ENCODE measurements at regions not wholly inside any gene's neighbourhood (a gene's known extent, or its start where the extent isn't known, plus 50 kb on each side); places are given as distances from the start of the nearest gene placed in this dataset.

DNA sequence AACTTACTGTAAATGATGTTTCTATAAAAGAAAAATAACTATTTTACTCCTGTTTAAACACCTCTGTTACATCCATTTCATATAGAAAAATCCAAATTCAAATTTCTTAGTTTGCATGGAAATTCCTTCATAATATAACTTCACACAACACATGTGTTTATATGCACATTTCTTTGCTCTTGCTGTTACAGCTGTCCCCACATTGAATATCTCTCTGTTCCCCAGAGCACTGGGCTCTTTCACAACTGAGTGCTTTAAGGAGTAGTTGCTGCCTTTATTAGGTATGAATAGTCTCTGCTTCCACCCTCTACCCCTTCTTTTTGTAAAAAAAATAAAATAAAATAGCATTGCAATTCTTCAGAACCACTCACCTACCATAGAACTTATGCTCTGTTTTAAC is 287.0 kb downstream of the OLFM3 start:
- H3K4me1 ChIP-seq (ENCODE audit: control insufficient read depth in 2 of 2, insufficient read depth in 2 of 2, low read length in 2 of 2) = no peaks in the 10 kb centered on the region
- no peak overlapping the region for H3K27ac ChIP-seq (ENCODE audit: low read depth in 2 of 2, low read length in 2 of 2)
- H3K4me3 ChIP-seq (ENCODE audit: low read length in 2 of 2) = no peak overlapping the region
- no peaks in the 10 kb centered on the region for H3K27me3 ChIP-seq (ENCODE audit: control insufficient read depth in 2 of 2, insufficient read depth in 2 of 2, low read length in 2 of 2)
- H3K9ac ChIP-seq (ENCODE audit: low read depth in 1 of 2, low read length in 2 of 2) = no peak overlapping the region
- no peaks in the 10 kb centered on the region for H3K36me3 ChIP-seq (ENCODE audit: control insufficient read depth in 2 of 2, insufficient read depth in 2 of 2, low read length in 2 of 2)
- no peaks in the 10 kb centered on the region for H3K9me3 ChIP-seq (ENCODE audit: control insufficient read depth in 2 of 2, low read length in 2 of 2)

DNA sequence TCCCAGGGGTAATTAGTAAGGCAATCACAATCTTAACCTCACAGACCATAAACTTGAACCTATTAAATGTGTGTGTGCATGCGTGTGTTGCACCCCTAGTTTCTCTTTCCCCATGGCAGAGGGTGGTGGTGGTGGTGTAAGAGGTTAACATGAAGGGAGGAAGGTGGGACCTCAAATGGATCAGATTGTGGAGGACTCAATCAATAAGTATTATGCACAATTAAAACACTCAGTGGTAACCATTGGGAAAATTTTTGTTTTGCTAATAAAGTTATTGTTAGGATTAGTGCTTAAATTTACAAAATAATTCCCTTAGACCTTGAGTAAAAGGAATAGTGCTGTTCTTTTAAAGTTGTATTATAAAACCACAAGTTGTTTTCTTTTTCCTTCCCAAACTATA is 283.0 kb downstream of the OLFM3 start:
- Histone ChIP-seq H3K9ac (ENCODE audit: low read depth in 1 of 2, low read length in 2 of 2) (no peak overlapping the region), H3K4me3 (ENCODE audit: low read length in 2 of 2) (no peak overlapping the region), H3K36me3 (ENCODE audit: control insufficient read depth in 2 of 2, insufficient read depth in 2 of 2, low read length in 2 of 2) (no peaks in the 10 kb centered on the region), H3K4me1 (ENCODE audit: control insufficient read depth in 2 of 2, insufficient read depth in 2 of 2, low read length in 2 of 2) (no peaks in the 10 kb centered on the region), H3K27ac (ENCODE audit: low read depth in 2 of 2, low read length in 2 of 2) (no peak overlapping the region), H3K27me3 (ENCODE audit: control insufficient read depth in 2 of 2, insufficient read depth in 2 of 2, low read length in 2 of 2) (no peaks in the 10 kb centered on the region), H3K9me3 (ENCODE audit: control insufficient read depth in 2 of 2, low read length in 2 of 2) (no peaks in the 10 kb centered on the region)

DNA sequence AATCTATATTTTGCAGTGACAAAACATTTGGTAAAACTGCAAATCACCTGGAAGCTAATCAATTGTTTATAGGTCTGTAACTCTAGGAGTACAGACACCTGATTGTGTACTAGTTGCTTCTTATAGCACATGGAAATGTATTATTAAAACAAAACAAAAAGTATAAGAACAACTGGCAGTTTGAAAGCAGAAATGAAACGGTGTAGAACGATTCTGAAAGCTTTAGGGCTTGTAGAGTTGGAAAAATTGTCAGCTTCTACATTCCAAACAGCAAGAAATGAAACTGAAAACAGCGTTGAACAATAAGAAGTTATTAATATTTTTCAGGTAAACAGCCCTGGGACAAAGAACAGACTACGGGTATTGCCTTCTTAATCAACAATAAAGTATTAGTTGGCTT is 273.3 kb downstream of the OLFM3 start:
- no peak overlapping the region for H3K4me3 ChIP-seq (ENCODE audit: low read length in 2 of 2)
- no peaks in the 10 kb centered on the region for H3K27me3 ChIP-seq (ENCODE audit: control insufficient read depth in 2 of 2, insufficient read depth in 2 of 2, low read length in 2 of 2)
- no peak overlapping the region for H3K9ac ChIP-seq (ENCODE audit: low read depth in 1 of 2, low read length in 2 of 2)
- no peaks in the 10 kb centered on the region for H3K4me1 ChIP-seq (ENCODE audit: control insufficient read depth in 2 of 2, insufficient read depth in 2 of 2, low read length in 2 of 2)
- no peaks in the 10 kb centered on the region for H3K36me3 ChIP-seq (ENCODE audit: control insufficient read depth in 2 of 2, insufficient read depth in 2 of 2, low read length in 2 of 2)
- no peaks in the 10 kb centered on the region for H3K9me3 ChIP-seq (ENCODE audit: control insufficient read depth in 2 of 2, low read length in 2 of 2)
- H3K27ac ChIP-seq (ENCODE audit: low read depth in 2 of 2, low read length in 2 of 2) = no peak overlapping the region

DNA sequence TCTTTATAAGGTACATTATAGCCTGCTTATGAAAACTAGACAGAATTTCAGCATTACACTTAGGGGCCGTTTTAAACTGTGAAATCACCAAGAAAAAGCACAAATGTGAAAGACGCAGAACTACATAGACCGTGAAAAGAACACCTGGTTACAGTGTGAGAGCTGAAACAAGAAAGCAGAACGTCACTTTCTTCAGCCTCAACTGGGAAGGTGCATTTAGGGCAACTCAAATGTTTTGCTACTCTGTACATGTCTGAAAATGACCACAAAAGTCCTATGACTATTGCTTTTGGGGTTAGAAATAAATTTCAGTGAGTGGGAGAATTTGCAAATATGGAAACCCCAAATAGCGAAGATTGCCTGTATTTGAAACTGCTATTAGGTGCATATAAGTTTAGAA is 268.7 kb downstream of the OLFM3 start:
- Histone ChIP-seq H3K36me3 (ENCODE audit: control insufficient read depth in 2 of 2, insufficient read depth in 2 of 2, low read length in 2 of 2) (no peaks in the 10 kb centered on the region), H3K27ac (ENCODE audit: low read depth in 2 of 2, low read length in 2 of 2) (no peak overlapping the region), H3K9ac (ENCODE audit: low read depth in 1 of 2, low read length in 2 of 2) (no peak overlapping the region), H3K4me1 (ENCODE audit: control insufficient read depth in 2 of 2, insufficient read depth in 2 of 2, low read length in 2 of 2) (peaks cover 0 to 4% of the 10 kb centered on the region in 2 donors), H3K4me3 (ENCODE audit: low read length in 2 of 2) (no peak overlapping the region), H3K9me3 (ENCODE audit: control insufficient read depth in 2 of 2, low read length in 2 of 2) (no peaks in the 10 kb centered on the region), H3K27me3 (ENCODE audit: control insufficient read depth in 2 of 2, insufficient read depth in 2 of 2, low read length in 2 of 2) (no peaks in the 10 kb centered on the region)

DNA sequence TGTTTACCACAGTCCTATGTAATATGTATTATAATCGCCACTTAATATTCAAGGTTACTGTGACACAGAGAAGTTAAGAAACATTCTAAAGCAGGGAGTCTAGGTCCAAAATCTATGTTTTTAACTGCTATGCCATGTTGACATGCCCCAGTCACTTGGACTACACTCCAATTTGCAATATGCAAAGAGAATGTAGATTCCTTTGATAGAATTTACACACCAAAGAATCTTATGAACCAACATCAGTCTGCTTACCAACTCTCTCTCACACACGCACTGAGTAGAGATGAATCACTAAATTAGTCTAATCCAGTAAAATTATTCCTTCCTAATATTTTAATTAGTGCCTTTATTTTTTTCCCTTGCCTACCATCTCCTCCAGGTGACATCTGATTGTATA is 266.2 kb downstream of the OLFM3 start:
- H3K4me1 ChIP-seq (ENCODE audit: control insufficient read depth in 2 of 2, insufficient read depth in 2 of 2, low read length in 2 of 2) = peaks cover 0 to 4% of the 10 kb centered on the region in 2 donors
- no peaks in the 10 kb centered on the region for H3K9me3 ChIP-seq (ENCODE audit: control insufficient read depth in 2 of 2, low read length in 2 of 2)
- H3K9ac ChIP-seq (ENCODE audit: low read depth in 1 of 2, low read length in 2 of 2) = no peak overlapping the region
- H3K27ac ChIP-seq (ENCODE audit: low read depth in 2 of 2, low read length in 2 of 2) = no peak overlapping the region
- H3K4me3 ChIP-seq (ENCODE audit: low read length in 2 of 2) = no peak overlapping the region
- no peaks in the 10 kb centered on the region for H3K36me3 ChIP-seq (ENCODE audit: control insufficient read depth in 2 of 2, insufficient read depth in 2 of 2, low read length in 2 of 2)
- H3K27me3 ChIP-seq (ENCODE audit: control insufficient read depth in 2 of 2, insufficient read depth in 2 of 2, low read length in 2 of 2) = no peaks in the 10 kb centered on the region

DNA sequence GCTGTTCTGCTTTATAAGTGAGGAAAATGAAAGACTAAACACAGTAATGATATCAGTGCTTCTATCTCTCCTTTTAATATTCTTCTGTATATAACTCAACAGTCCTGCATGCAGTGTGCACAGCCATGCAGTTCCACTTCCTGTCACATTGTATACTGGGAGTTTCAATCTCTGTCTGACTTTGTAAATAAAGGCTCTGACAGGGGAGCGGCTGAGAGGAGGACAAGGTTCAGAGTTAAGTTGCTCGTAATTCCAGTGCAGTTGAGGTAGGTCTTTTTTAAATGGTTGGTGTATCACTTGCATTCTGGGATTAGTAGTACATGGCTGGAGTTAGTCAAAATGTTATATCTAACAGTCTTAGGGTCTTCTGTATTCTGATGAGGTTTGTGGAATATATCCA is 264.5 kb downstream of the OLFM3 start:
- H3K4me3 ChIP-seq (ENCODE audit: low read length in 2 of 2) = no peak overlapping the region
- H3K36me3 ChIP-seq (ENCODE audit: control insufficient read depth in 2 of 2, insufficient read depth in 2 of 2, low read length in 2 of 2) = no peaks in the 10 kb centered on the region
- H3K9ac ChIP-seq (ENCODE audit: low read depth in 1 of 2, low read length in 2 of 2) = no peak overlapping the region
- no peaks in the 10 kb centered on the region for H3K9me3 ChIP-seq (ENCODE audit: control insufficient read depth in 2 of 2, low read length in 2 of 2)
- H3K27me3 ChIP-seq (ENCODE audit: control insufficient read depth in 2 of 2, insufficient read depth in 2 of 2, low read length in 2 of 2) = no peaks in the 10 kb centered on the region
- H3K27ac ChIP-seq (ENCODE audit: low read depth in 2 of 2, low read length in 2 of 2) = peak overlapping the region in 1 of 2 donors; percentile 20
- H3K4me1 ChIP-seq (ENCODE audit: control insufficient read depth in 2 of 2, insufficient read depth in 2 of 2, low read length in 2 of 2) = peaks cover 0 to 4% of the 10 kb centered on the region in 2 donors

DNA sequence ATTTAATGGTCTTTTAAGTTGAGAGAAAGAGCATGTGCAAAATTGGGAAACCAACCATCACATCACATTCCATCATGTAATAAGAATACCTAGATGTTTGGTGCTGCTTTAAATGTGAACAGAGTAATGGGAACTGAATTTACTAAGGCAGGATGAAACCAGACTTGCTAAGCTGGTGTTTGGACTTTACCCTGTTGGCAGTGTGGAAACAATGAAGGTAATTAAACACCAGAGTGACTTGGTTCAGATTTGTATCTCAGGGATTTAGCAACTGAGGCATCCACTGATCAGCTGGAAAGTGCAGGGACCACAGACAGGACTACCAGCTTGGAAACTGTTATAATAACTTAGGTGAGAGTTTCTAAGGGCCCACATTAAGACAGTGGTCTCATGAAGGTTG is 263.4 kb downstream of the OLFM3 start:
- H3K27me3 ChIP-seq (ENCODE audit: control insufficient read depth in 2 of 2, insufficient read depth in 2 of 2, low read length in 2 of 2) = no peaks in the 10 kb centered on the region
- H3K4me3 ChIP-seq (ENCODE audit: low read length in 2 of 2) = no peak overlapping the region
- peaks cover 0 to 4% of the 10 kb centered on the region in 2 donors for H3K4me1 ChIP-seq (ENCODE audit: control insufficient read depth in 2 of 2, insufficient read depth in 2 of 2, low read length in 2 of 2)
- H3K36me3 ChIP-seq (ENCODE audit: control insufficient read depth in 2 of 2, insufficient read depth in 2 of 2, low read length in 2 of 2) = no peaks in the 10 kb centered on the region
- no peak overlapping the region for H3K27ac ChIP-seq (ENCODE audit: low read depth in 2 of 2, low read length in 2 of 2)
- no peak overlapping the region for H3K9ac ChIP-seq (ENCODE audit: low read depth in 1 of 2, low read length in 2 of 2)
- no peaks in the 10 kb centered on the region for H3K9me3 ChIP-seq (ENCODE audit: control insufficient read depth in 2 of 2, low read length in 2 of 2)

DNA sequence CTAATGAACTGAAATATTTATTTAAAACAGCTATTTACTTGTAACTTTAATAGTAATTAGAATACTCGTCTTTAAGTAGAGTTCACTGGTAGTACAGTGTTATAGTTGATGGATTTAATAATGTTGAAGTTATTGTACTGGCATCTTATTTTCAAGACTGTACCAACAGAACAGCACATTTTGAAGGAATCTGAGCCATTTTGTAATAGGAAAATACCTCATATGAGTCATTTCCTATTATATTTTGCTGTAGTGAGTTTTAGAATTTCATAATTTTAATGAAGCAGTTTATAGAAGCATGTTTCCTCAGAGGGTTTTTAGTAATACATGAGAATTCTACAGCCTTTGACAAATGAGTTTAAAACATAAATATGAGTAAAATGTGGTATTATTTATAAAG is 258.3 kb downstream of the OLFM3 start:
- no peak overlapping the region for H3K9ac ChIP-seq (ENCODE audit: low read depth in 1 of 2, low read length in 2 of 2)
- no peaks in the 10 kb centered on the region for H3K27me3 ChIP-seq (ENCODE audit: control insufficient read depth in 2 of 2, insufficient read depth in 2 of 2, low read length in 2 of 2)
- no peaks in the 10 kb centered on the region for H3K4me1 ChIP-seq (ENCODE audit: control insufficient read depth in 2 of 2, insufficient read depth in 2 of 2, low read length in 2 of 2)
- no peaks in the 10 kb centered on the region for H3K9me3 ChIP-seq (ENCODE audit: control insufficient read depth in 2 of 2, low read length in 2 of 2)
- no peaks in the 10 kb centered on the region for H3K36me3 ChIP-seq (ENCODE audit: control insufficient read depth in 2 of 2, insufficient read depth in 2 of 2, low read length in 2 of 2)
- H3K27ac ChIP-seq (ENCODE audit: low read depth in 2 of 2, low read length in 2 of 2) = no peak overlapping the region
- no peak overlapping the region for H3K4me3 ChIP-seq (ENCODE audit: low read length in 2 of 2)

DNA sequence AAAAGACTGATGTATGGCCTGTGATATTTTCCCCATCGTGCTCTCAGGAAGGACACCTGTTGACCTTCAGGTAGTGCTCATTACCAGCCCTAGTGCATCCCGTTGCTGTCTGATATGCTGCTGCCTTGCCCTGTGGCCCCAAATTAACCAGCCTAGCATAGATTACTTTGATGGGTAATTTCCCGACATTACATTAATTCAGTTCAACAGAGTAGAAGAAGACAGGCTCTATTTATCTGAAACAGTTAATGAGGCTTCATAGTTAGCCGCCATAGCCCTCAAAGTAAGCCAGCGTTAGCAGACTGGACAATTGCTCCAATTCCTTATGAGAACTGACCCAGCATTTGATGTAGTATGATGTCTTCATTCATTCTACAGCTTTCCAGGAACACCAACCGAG is 257.6 kb downstream of the OLFM3 start:
- no peaks in the 10 kb centered on the region for H3K9me3 ChIP-seq (ENCODE audit: control insufficient read depth in 2 of 2, low read length in 2 of 2)
- no peaks in the 10 kb centered on the region for H3K4me1 ChIP-seq (ENCODE audit: control insufficient read depth in 2 of 2, insufficient read depth in 2 of 2, low read length in 2 of 2)
- no peak overlapping the region for H3K4me3 ChIP-seq (ENCODE audit: low read length in 2 of 2)
- no peaks in the 10 kb centered on the region for H3K36me3 ChIP-seq (ENCODE audit: control insufficient read depth in 2 of 2, insufficient read depth in 2 of 2, low read length in 2 of 2)
- H3K27me3 ChIP-seq (ENCODE audit: control insufficient read depth in 2 of 2, insufficient read depth in 2 of 2, low read length in 2 of 2) = no peaks in the 10 kb centered on the region
- H3K9ac ChIP-seq (ENCODE audit: low read depth in 1 of 2, low read length in 2 of 2) = no peak overlapping the region
- H3K27ac ChIP-seq (ENCODE audit: low read depth in 2 of 2, low read length in 2 of 2) = no peak overlapping the region

DNA sequence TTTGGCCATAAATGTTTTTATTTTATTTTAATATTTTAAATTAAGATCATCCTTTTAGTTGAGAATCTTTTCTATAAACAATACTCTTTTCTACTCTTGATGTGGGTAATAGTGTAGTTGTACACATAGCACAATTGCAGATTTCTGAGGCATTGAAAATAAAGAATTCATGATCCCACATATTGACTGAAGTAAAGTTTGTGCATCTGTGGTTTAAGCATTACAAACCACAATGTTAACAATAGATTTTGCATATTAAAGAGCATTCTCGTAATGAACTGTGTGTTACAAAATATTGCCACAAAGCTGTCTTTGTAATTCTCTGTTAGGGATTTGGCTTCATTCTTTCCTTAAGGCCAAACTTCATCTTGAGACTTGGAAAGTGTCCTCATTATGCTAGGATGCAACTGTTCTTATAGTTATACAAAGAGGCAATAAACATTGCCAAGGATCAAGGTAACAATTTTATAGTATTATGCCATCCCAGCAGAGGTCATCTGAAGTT is 256.8 kb downstream of the OLFM3 start:
- no peaks in the 10 kb centered on the region for H3K36me3 ChIP-seq (ENCODE audit: control insufficient read depth in 2 of 2, insufficient read depth in 2 of 2, low read length in 2 of 2)
- no peak overlapping the region for H3K4me3 ChIP-seq (ENCODE audit: low read length in 2 of 2)
- no peaks in the 10 kb centered on the region for H3K27me3 ChIP-seq (ENCODE audit: control insufficient read depth in 2 of 2, insufficient read depth in 2 of 2, low read length in 2 of 2)
- no peak overlapping the region for H3K27ac ChIP-seq (ENCODE audit: low read depth in 2 of 2, low read length in 2 of 2)
- no peaks in the 10 kb centered on the region for H3K4me1 ChIP-seq (ENCODE audit: control insufficient read depth in 2 of 2, insufficient read depth in 2 of 2, low read length in 2 of 2)
- H3K9me3 ChIP-seq (ENCODE audit: control insufficient read depth in 2 of 2, low read length in 2 of 2) = no peaks in the 10 kb centered on the region
- H3K9ac ChIP-seq (ENCODE audit: low read depth in 1 of 2, low read length in 2 of 2) = no peak overlapping the region

DNA sequence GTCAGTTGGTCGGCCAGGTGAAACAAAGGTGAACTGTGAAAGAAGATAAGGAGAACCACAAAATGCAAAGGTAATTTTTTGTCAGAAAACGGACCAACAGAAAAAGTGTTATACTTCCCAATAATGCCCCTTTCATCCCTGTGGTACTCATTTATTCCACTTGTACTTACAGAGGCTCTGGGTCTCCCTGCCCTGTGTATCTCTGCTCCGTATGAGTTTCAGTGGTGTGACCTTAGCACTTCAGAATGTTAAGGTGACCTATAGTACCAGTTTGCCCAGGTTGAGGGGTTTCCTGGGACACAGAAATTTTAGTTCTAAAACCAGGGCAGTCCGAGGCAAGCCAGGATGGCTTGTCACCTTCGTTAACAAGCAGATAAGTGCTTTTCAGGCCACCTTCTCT is 254.8 kb downstream of the OLFM3 start:
- H3K36me3 ChIP-seq (ENCODE audit: control insufficient read depth in 2 of 2, insufficient read depth in 2 of 2, low read length in 2 of 2) = no peaks in the 10 kb centered on the region

More for the DNA sequence above, 254.8 kb downstream of the OLFM3 start:
- Histone ChIP-seq H3K9ac (ENCODE audit: low read depth in 1 of 2, low read length in 2 of 2) (no peak overlapping the region), H3K4me1 (ENCODE audit: control insufficient read depth in 2 of 2, insufficient read depth in 2 of 2, low read length in 2 of 2) (no peaks in the 10 kb centered on the region), H3K9me3 (ENCODE audit: control insufficient read depth in 2 of 2, low read length in 2 of 2) (no peaks in the 10 kb centered on the region), H3K27me3 (ENCODE audit: control insufficient read depth in 2 of 2, insufficient read depth in 2 of 2, low read length in 2 of 2) (no peaks in the 10 kb centered on the region), H3K4me3 (ENCODE audit: low read length in 2 of 2) (no peak overlapping the region), H3K27ac (ENCODE audit: low read depth in 2 of 2, low read length in 2 of 2) (no peak overlapping the region)
